GM19043 (cell line): ENCODE measurements at regions not wholly inside any gene's neighbourhood (a gene's known extent, or its start where the extent isn't known, plus 50 kb on each side); places are given as distances from the start of the nearest gene placed in this dataset.

ENCODE experiments used
- ATAC-seq: cut with Tn5 transposase; IDR thresholded peaks from one replicate; pipeline ENCODE4 v1.9.1; 2021; ENCODE audit warnings: low read depth; ENCODE audit not compliant: unreplicated experiment

- no peak for ATAC-seq
Measured at GRCh38 chr1:4590756-4591155, 63.7 kb upstream of the AJAP1 start.

- ATAC-seq, result no peak
Measured at GRCh38 chr1:4591926-4592325, 62.5 kb upstream of the AJAP1 start.

GRCh38 chr1:4593106-4593505, 61.3 kb upstream of the AJAP1 start:
- no peak for ATAC-seq

- ATAC-seq, result no peak
Measured at GRCh38 chr1:4594286-4594991, 60.0 kb upstream of the AJAP1 start.

DNA sequence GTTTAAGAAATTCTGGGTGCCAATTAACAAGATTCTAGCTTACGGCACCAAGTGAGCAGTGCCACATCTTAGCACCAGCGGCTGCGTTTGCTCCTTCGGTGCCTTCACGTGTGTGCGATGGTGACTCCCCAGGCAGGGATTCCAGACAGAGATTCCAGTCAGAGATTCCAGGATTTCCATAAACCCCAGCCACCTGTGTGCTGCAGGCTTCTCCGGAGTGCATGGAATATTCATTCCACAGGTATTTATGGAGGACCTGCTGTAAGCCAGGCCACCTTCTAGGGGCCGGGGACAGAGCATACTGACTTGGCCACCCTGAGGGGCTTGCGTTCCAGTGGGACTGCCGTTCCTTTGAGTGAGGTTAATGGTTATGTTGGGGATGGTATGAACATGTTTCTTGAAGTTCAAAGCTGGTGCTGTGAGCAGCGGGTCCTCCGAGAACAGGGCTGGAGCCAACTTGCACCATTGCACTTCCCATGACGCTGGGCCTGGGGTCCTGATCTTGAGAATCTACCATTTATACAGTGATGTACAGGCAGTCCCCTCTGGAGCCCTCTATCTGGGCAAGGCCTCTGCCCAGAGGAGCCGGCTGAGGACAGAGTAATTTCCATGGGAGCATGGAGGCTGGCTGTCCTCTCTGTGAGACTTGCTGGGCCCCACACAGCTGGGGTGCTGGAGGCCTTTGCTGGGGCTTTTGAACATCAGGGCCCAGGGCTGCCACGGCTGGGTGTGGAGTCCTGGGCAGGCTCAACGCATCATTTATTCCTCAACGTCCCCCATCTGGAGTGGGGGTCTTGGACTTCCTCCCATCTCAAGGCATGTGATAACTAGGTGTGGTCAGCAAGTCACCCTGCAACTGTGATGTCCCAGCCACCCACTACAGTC, 58.8 kb upstream of the AJAP1 start:
- ATAC-seq, result no peak

GRCh38 chr1:4596486-4596885, 57.9 kb upstream of the AJAP1 start:
- ATAC-seq, result no peak

GRCh38 chr1:4597020-4597419, 57.4 kb upstream of the AJAP1 start:
- ATAC-seq, result no peak

DNA sequence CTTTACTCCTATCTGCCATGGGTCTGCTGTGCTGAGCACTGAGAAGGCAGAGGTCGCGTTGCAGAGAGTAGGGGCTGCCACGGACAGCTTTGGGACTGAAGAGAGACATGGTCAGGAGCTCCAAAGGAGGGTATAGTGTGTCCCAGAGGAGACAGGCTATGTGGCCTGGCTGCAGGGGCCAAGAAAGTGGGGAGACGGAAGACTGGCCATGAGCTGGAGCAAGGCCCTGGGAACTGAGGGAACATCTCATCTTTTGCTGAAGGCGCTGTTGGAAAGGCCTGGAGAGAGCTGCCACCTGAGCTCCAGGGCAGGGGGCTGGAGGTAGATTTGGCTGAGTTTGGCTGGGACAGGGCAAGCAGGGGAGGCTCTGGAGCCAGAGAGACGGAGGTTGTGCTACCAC, 55.8 kb upstream of the AJAP1 start:
- no peak for ATAC-seq

- ATAC-seq, result no peak
Measured at GRCh38 chr1:4599521-4599920, 54.9 kb upstream of the AJAP1 start.

GRCh38 chr1:4599951-4600481, 54.4 kb upstream of the AJAP1 start:
- no peak for ATAC-seq

DNA sequence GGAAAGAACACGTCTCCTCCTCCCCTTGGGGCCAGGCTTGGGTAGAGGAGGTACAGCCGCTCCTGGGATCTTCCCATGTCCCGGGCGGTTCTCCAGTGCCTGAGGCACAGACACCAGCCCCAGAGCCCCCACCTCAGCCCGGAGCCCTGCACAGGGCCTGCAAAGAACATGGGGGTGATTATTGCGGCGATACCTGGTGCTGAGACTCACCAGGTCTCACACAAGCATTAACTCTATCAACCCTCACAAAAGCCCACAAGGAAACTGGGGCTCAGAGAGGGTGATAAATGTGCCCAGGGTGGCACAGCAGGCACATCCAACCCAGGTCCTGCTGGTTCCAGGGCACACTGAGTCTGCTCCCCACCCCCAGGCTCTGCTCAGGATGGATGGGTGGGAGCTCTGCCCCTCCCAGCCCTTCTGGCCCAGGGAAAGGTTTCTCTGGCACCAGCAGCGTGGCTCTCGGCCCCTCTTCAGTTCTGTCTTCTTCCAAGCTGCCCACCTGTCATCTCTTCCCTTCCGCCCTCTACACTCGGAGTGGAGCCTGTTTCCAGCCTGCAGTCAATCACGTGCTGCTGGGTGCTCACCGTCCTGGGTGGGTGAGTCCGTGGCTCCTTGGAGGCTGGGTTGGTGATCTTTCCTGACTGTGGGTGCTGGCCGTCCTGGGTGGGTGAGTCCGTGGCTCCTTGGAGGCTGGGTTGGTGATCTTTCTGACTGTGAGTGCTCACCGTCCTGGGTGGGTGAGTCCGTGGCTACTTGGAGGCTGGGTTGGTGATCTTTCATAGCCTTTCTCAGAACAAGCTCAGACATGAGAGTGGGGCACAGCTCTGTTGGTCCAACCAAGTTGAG, 53.6 kb upstream of the AJAP1 start:
- no peak for ATAC-seq

DNA sequence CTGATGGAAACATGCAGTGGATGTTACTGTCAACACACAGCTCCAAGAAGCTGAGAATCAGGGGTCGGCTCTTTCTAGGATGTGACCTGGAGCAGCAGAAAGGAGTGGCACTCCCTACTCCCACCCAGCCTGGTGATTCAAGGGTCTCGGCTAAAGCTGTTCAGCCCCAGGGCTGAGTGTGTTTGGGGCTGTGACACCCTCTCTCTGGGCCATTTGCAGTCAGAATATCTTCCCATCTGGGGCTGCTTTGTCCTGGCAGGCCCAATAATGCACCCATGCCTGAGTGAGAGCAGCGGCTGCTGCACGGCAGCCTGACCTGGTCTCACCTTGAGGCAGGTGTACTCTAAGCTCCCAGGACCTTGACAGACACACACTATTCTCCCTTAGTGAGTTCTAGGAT, 52.5 kb upstream of the AJAP1 start:
- no peak for ATAC-seq

- no peak for ATAC-seq
Measured at GRCh38 chr1:4602462-4603294, 51.7 kb upstream of the AJAP1 start.

DNA sequence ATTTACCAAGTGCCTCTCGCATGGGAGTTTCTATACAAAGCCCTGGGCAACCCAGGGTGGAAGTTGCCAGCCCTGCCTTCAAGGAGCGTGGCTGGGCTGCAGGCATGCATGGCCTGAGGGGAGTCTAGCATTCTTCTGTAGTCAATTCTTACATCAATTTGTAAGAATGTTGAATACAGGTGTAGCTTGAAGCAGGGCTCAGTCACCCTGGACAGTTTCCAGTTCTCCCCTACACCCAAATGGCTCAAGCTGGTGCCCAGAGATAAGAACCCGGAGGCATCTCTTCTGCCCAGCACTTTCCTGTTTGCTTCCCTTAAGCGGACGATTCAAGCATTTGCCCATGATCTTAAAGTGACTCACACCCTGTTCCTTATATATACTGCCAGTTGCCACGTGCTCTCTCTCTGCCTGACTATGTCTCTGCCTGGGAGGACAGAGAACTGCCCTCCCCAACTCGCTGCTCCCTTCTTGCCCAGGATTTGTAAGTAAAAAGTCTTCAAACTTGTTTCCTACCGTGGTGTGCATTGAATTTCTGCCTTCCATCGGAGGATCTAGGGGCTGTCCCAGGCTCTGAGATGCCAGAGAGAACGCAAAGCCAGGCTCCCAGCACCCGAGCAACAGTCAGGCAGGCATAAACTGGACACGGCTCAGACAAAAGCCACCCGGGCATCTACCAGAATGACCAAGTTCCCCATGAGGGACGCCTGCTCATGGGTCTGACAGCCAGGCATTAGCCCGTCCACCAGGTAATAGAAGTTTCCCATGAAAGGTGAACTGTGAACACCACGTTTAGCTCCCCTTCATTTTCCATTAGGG, 50.9 kb upstream of the AJAP1 start:
- ATAC-seq, result no peak
